AG08396 (cell line): ENCODE measurements at regions not wholly inside any gene's neighbourhood (a gene's known extent, or its start where the extent isn't known, plus 50 kb on each side); places are given as distances from the start of the nearest gene placed in this dataset.
"Not testable (repeated sequence)": the region's sequence is repeated elsewhere in the genome, so short reads cannot be mapped to it uniquely, and the experiment has no call there.

Experiments
- DNase-seq: peaks from one replicate; pipeline ENCODE4 v3.0.0; 2012; ENCODE audit warnings: low spot score, mixed read lengths

- peak; percentile 23 for DNase-seq
Observed at GRCh38 chr9:73219985-73220626, 68.4 kb downstream of the ANXA1 start.

DNA sequence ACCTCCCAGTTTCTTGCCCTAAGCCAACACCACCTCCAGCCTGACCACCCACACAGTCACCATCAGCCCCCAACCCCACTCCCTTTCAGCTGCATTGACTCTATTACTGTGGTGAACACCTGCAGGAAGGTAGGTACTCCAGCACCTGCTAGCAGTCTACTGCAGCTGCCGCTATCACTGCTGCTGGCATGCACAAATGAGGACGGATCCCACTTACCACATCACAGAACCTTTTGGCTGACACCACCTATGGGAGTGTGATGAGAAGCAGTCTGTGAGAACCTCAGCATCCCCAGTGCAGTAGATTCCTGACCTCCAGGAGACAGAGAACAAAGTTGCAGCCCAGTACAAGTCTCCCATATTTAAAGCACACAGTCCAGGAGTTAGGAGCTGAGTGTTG is 71.9 kb downstream of the ANXA1 start:
- no peak for DNase-seq

- DNase-seq = no peak
Observed at GRCh38 chr9:73229543-73229942, 77.9 kb downstream of the ANXA1 start.

GRCh38 chr9:73230251-73230650 is 78.6 kb downstream of the ANXA1 start:
- DNase-seq = no peak

- DNase-seq = no peak
Observed at GRCh38 chr9:73231203-73231602, 79.5 kb downstream of the ANXA1 start.

DNA sequence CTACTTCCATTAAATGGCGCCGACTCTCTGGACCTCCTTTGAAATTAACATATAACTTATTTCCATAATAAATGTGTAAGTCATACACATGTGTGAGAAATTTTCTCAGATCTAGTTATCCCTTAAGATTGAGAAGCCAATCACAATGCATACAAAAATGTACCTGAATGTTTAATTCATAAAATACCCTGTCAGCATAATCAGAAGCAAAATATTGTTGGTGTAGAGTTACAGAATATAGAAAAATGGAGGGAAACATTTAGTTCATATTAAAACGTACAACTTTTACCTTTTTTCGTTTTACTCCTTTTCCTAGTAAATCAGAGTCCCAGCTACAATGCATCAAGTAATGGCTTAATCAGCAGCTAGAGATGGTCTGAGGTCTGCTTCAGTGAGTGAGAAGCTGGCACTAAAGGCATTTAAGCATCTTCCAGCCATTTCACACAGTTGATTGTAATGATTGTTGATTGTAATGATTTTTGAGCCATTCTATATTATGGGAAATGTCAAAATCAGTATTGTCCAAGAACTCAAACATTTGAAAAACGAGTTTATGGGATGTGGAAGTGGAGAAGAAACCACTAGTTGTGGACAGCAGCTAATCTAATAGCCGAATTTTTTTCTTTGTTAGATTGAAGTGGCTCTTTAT is 81.8 kb downstream of the ANXA1 start:
- no peak for DNase-seq

GRCh38 chr9:73234008-73234360 is 82.3 kb downstream of the ANXA1 start:
- no peak for DNase-seq

GRCh38 chr9:73237140-73237539 is 85.5 kb downstream of the ANXA1 start:
- DNase-seq = no peak

DNA sequence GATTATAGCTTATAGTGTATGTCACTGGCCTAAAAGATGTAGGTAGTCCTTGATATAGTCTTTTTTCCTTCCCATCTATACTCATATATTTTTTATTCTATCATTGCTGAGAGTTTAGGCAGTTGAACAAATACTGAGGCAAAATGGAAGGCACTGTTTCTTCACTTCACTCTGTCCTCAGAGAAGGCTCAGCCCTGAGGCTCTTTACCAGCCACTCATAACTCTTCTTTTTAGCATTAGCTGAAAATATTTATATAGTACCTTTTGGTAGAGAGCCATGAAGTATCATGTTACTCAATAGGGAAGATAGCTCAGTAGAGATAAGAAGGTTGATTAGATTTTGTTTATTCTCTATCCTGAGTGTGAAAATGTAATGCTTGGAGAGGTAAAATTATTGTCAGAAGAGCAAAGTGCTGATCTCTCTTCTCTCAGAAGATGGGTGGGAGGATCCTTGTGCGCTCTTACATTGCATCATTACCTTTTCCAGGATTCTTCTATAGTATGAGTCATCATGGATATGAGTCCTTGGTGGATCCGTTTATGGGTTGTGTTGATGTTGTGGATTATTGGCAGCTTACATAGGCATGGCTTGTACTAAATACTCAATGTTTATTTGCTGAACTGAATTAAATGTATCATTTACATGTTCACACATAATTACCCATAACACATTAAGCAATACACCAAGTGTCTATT is 88.1 kb downstream of the ANXA1 start:
- no peak for DNase-seq

GRCh38 chr9:73243078-73243477 is 91.4 kb downstream of the ANXA1 start:
- no peak for DNase-seq

- no peak for DNase-seq
Observed at GRCh38 chr9:73259086-73259696, 107.5 kb downstream of the ANXA1 start.

DNA sequence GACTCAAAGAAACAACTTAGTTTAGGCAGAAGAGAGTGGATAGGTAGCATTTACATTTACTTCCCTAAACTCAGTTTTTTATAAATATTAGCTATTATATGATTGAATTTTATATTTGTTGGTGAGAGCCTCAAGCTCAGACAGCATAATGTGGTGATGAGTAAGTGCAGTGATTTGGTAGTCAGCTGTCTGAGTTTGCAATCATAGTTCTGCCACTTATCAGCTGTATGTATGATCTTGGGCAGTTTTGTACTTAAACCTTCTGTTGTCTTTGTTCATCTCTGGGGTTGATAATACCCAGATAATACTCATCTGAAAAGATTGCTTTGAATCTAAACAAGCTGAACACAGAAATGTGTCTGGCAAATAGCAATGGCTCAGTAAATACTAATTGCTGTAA is 108.8 kb downstream of the ANXA1 start:
- no peak for DNase-seq

GRCh38 chr9:73264631-73265030 is 113.0 kb downstream of the ANXA1 start:
- no peak for DNase-seq

- no peak for DNase-seq
Observed at GRCh38 chr9:73265876-73266275, 114.2 kb downstream of the ANXA1 start.

- DNase-seq = no peak
Observed at GRCh38 chr9:73269430-73270101, 117.9 kb downstream of the ANXA1 start.

DNA sequence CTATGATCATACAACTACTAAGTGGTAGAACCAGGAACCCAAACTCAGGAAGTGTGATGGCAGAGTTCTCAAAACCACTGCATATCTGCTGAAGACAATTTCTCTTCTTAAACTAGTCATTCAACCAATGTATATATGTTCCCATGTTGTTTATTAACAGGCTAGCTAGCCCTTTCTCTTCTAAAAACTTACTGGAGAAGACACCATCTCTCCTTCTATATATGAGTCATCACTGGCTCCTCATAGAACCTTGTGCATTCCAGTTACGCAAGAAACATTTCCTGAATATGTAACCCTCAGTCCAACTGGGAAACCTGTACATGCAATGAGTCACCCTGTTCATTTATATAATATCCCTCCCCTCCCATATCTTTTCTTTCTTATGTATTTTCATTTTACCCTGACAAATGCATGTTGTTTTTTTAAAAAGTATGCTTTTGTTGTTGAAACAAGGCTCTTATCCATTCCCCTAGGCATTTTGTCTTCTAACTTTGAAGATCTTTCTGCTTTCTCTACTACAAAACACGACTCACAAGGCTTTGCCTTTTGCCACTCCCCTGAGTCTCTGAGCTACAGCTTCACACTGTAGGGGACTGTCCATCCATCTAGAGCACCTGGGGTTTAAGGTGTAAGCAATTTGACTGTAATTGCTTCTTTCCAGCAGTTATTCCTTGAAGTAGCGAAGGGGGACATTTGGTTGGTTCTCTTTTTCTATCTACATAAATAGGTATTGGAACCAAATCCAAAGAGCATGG is 119.5 kb downstream of the ANXA1 start:
- DNase-seq = peak; percentile 9

- DNase-seq = no peak
Observed at GRCh38 chr9:73280113-73280512, 128.4 kb downstream of the ANXA1 start.

GRCh38 chr9:73284377-73284776 is 132.7 kb downstream of the ANXA1 start:
- no peak for DNase-seq

- no peak for DNase-seq
Observed at GRCh38 chr9:73294336-73294735, 142.7 kb downstream of the ANXA1 start.

- no peak for DNase-seq
Observed at GRCh38 chr9:73325983-73326382, 174.3 kb downstream of the ANXA1 start.

- DNase-seq = no peak
Observed at GRCh38 chr9:73327149-73327548, 175.5 kb downstream of the ANXA1 start.

DNA sequence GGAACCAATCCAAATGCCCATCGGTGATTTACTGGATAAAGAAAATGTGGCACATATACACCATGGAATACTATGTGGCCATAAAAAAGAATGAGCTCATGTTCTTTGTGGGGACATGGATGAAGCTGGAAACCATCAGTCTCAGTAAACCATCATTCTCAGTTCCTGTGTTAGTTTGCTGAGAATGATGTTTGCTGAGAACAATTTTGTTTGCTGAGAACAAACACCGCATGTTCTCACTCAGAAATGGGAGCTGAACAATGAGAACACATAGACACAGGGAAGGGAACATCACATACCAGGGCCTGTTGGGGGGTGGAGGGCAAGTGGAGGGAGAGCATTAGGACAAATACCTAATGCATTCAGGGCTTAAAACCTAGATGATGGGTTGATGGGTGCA is 185.5 kb downstream of the ANXA1 start:
- not testable (repeated sequence) for DNase-seq
